Activated B cell treated with CpG ODN at 0.5 μM for 24 hours (primary cell): ENCODE measurements at regions not wholly inside any gene's neighbourhood (a gene's known extent, or its start where the extent isn't known, plus 50 kb on each side); places are given as distances from the start of the nearest gene placed in this dataset.
"Not testable (repeated sequence)": the region's sequence is repeated elsewhere in the genome, so short reads cannot be mapped to it uniquely, and the experiment has no call there.

Experiments used
- ATAC-seq: fragments of 200-7000 bp; cut with Tn5 transposase; one replicate; pipeline ENCODE4 v1.10.0; 2021; ENCODE audit warnings: low read depth, mild to moderate bottlenecking, moderate library complexity
- CTCF ChIA-PET: fragments of 350-600 bp; sonication (Branson Sonifier 250); formaldehyde crosslinking; loops from one replicate; lab custom pipeline; 2021; ENCODE audit warnings: antibody characterized with exemption; lab: Charles Lee
- POLR2A ChIA-PET: fragments of 350-600 bp; sonication (Branson Sonifier 250); formaldehyde crosslinking; loops from one replicate; lab custom pipeline; 2021; ENCODE audit warnings: antibody characterized with exemption; lab: Charles Lee
- DNase-seq: peaks from one replicate; pipeline ENCODE4 v3.0.0; 2022
- H3K27ac Mint-ChIP-seq: one replicate; pipeline ENCODE4 v1.8.0; 2020; ENCODE audit warnings: mixed read lengths
- H3K27me3 Mint-ChIP-seq: one replicate; pipeline ENCODE4 v1.8.0; 2021; ENCODE audit warnings: mixed read lengths
- H3K36me3 Mint-ChIP-seq: one replicate; pipeline ENCODE4 v1.8.0; 2021; ENCODE audit warnings: low read depth, mixed read lengths
- H3K4me1 Mint-ChIP-seq: one replicate; pipeline ENCODE4 v1.8.0; 2021; ENCODE audit warnings: mixed read lengths
- H3K4me3 Mint-ChIP-seq: one replicate; pipeline ENCODE4 v1.8.0; 2020; ENCODE audit warnings: mild to moderate bottlenecking, mixed read lengths
- H3K9me3 Mint-ChIP-seq: one replicate; pipeline ENCODE4 v1.8.0; 2020; ENCODE audit warnings: mixed read lengths
- CTCF ChIP-seq: fragments of 200-600 bp; IDR thresholded peaks from one replicate; pipeline ENCODE4 v1.8.0; 2022; ENCODE audit warnings: antibody characterized with exemption, mild to moderate bottlenecking
- intact Hi-C: fragments of 100-400 bp; cut with micrococcal nuclease; formaldehyde crosslinking; loops from one replicate; pipeline ENCODE4 v1.15.1; 2024

- Mint-ChIP-seq H3K27me3 (no peaks in the 10 kb centered on the region), H3K36me3 (no peaks in the 10 kb centered on the region), H3K9me3 (peaks cover 4% of the 10 kb centered on the region), H3K27ac (no peak overlapping the region), H3K4me3 (no peak overlapping the region), H3K4me1 (no peaks in the 10 kb centered on the region)
- ChIA-PET CTCF (no interaction called here), POLR2A (no interaction called here)
- no peak for TF ChIP-seq CTCF
- DNase-seq = no peak
- ATAC-seq = no peak
- intact Hi-C loops = no loop called here
Measured at GRCh38 chr19:23557381-23557780, 129.6 kb downstream of the ZNF675 start.

GRCh38 chr19:23554548-23554947 is 132.5 kb downstream of the ZNF675 start:
- ChIA-PET POLR2A (no interaction called here), CTCF (no interaction called here)
- Mint-ChIP-seq H3K27ac (no peak overlapping the region), H3K4me3 (no peak overlapping the region), H3K36me3 (no peaks in the 10 kb centered on the region), H3K4me1 (no peaks in the 10 kb centered on the region), H3K27me3 (no peaks in the 10 kb centered on the region), H3K9me3 (peaks cover 13% of the 10 kb centered on the region)
- intact Hi-C loops = no loop called here
- ATAC-seq (no peak), DNase-seq (no peak)
- TF ChIP-seq CTCF = no peak

- H3K9me3 Mint-ChIP-seq = peaks cover 14% of the 10 kb centered on the region
- DNase-seq, H3K4me3 Mint-ChIP-seq, POLR2A ChIA-PET, H3K27ac Mint-ChIP-seq, H3K36me3 Mint-ChIP-seq, ATAC-seq, H3K4me1 Mint-ChIP-seq, H3K27me3 Mint-ChIP-seq, intact Hi-C loops, CTCF ChIA-PET: not testable (repeated sequence)
Measured at GRCh38 chr19:23550102-23550501, 136.9 kb downstream of the ZNF675 start.

GRCh38 chr19:23547816-23548430 is 139.1 kb downstream of the ZNF675 start:
- CTCF ChIA-PET = no interaction called here

GRCh38 chr19:23547156-23547555 is 139.9 kb downstream of the ZNF675 start:
- ATAC-seq (no peak), DNase-seq (no peak)
- Mint-ChIP-seq H3K4me3 (no peak overlapping the region), H3K27ac (no peak overlapping the region), H3K4me1 (no peaks in the 10 kb centered on the region), H3K36me3 (no peaks in the 10 kb centered on the region), H3K27me3 (no peaks in the 10 kb centered on the region), H3K9me3 (peaks cover 14% of the 10 kb centered on the region)
- POLR2A ChIA-PET = no interaction called here
- intact Hi-C loops = no loop called here
- CTCF ChIA-PET = no interaction called here
- TF ChIP-seq CTCF = no peak

More at GRCh38 chr19:23547816-23548430, 139.1 kb downstream of the ZNF675 start:
- peaks cover 14% of the 10 kb centered on the region for H3K9me3 Mint-ChIP-seq
- H3K27ac Mint-ChIP-seq = no peak overlapping the region
- DNase-seq = no peak
- no peak overlapping the region for H3K4me3 Mint-ChIP-seq
- no peak for TF ChIP-seq CTCF
- H3K36me3 Mint-ChIP-seq = no peaks in the 10 kb centered on the region
- ATAC-seq = no peak
- H3K4me1 Mint-ChIP-seq = no peaks in the 10 kb centered on the region
- H3K27me3 Mint-ChIP-seq = no peaks in the 10 kb centered on the region
- intact Hi-C loops = no loop called here
- POLR2A ChIA-PET = no interaction called here

GRCh38 chr19:23543351-23543750 is 143.7 kb downstream of the ZNF675 start:
- CTCF ChIA-PET = no interaction called here
- Mint-ChIP-seq H3K27me3 (no peaks in the 10 kb centered on the region), H3K27ac (no peak overlapping the region), H3K4me3 (no peak overlapping the region), H3K36me3 (no peaks in the 10 kb centered on the region), H3K4me1 (no peaks in the 10 kb centered on the region), H3K9me3 (peaks cover 7% of the 10 kb centered on the region)
- DNase-seq (no peak), ATAC-seq (no peak)
- POLR2A ChIA-PET = no interaction called here
- intact Hi-C loops = no loop called here
- TF ChIP-seq CTCF = no peak
